K562 (cell line): ENCODE measurements at regions not wholly inside any gene's neighbourhood (a gene's known extent, or its start where the extent isn't known, plus 50 kb on each side); places are given as distances from the start of the nearest gene placed in this dataset.

Source experiments
- CAMTA2 ChIP-seq: fragments of 250-450 bp; sonication (Bioruptor Pico); conservative IDR thresholded peaks from 2 replicates; pipeline ENCODE4 v1.5.1; 2022
- CBFA2T3 ChIP-seq: fragments of 450-650 bp; IDR thresholded peaks from 2 replicates; pipeline ENCODE4 v1.6.1; 2017
- CXXC5 ChIP-seq: fragments of 250-450 bp; sonication (Bioruptor Pico); IDR thresholded peaks from 2 replicates; pipeline ENCODE4 v1.8.0; 2022; ENCODE audit warnings: inconsistent platforms, mild to moderate bottlenecking, moderate library complexity
- FOXK1 ChIP-seq: sonication (generic); formaldehyde crosslinking; IDR thresholded peaks from 2 replicates; pipeline ENCODE4 v1.8.0; 2022; ENCODE audit warnings: missing genetic modification reagents, mild to moderate bottlenecking, borderline replicate concordance
- JUND ChIP-seq, 2 experiments: IDR thresholded peaks; 2 replicates in 1 of 2; 3 replicates in 1 of 2; pipeline ENCODE4 v1.6.1; 2011; ENCODE audit warnings: borderline replicate concordance in 2 of 2, low read depth in 2 of 2, low read length in 2 of 2, improper control_type of control experiment in 1 of 2, missing biosample characterization in 1 of 2, missing genetic modification characterization in 1 of 2, missing genetic modification reagents in 1 of 2
- MAZ ChIP-seq, 2 experiments: fragments of 450-650 bp in 1 of 2; sonication (generic) in 1 of 2; formaldehyde crosslinking; IDR thresholded peaks in 1 of 2; conservative IDR thresholded peaks in 1 of 2; 2 replicates each; pipeline versions ENCODE4 v1.4.0 to v1.5.0; 2020; ENCODE audit warnings: mild to moderate bottlenecking in 1 of 2, missing genetic modification reagents in 1 of 2
- NFIX ChIP-seq: fragments of 250-450 bp; sonication (Bioruptor Pico); IDR thresholded peaks from 2 replicates; pipeline ENCODE4 v1.4.0; 2020; ENCODE audit warnings: low read depth, mild to moderate bottlenecking, moderate library complexity
- SP2 ChIP-seq: IDR thresholded peaks from 2 replicates; pipeline ENCODE4 v1.6.1; 2011; ENCODE audit warnings: mild to moderate bottlenecking, low read depth, low read length, moderate library complexity; ENCODE audit not compliant: poor library complexity, severe bottlenecking; ENCODE audit errors: extremely low read depth
- SUPT5H ChIP-seq: fragments of 450-650 bp; IDR thresholded peaks from 2 replicates; pipeline ENCODE4 v1.6.1; 2016
- TAL1 ChIP-seq: fragments of 450-650 bp; IDR thresholded peaks from 2 replicates; pipeline ENCODE4 v1.6.1; 2016; ENCODE audit warnings: mild to moderate bottlenecking
- TARDBP ChIP-seq: fragments of 450-650 bp; IDR thresholded peaks from 2 replicates; pipeline ENCODE4 v1.6.1; 2016
- TRIM24 ChIP-seq, 2 experiments: fragments of 450-650 bp; IDR thresholded peaks; 2 replicates each; pipeline ENCODE4 v1.6.1; 2016
- VEZF1 ChIP-seq: fragments of 200-800 bp; sonication (Bioruptor generic); IDR thresholded peaks from 2 replicates; pipeline ENCODE4 v1.6.1; 2017; ENCODE audit warnings: missing genetic modification characterization, missing compliant biosample characterization
- ZNF12 ChIP-seq: sonication (generic); formaldehyde crosslinking; IDR thresholded peaks from 2 replicates; pipeline ENCODE4 v1.4.0; 2020; ENCODE audit warnings: mild to moderate bottlenecking, missing genetic modification reagents

GRCh38 chr5:133744051-133744959, 132.0 kb upstream of the FSTL4 start (continued):
- TF ChIP-seq SP2 (no peak), SUPT5H (no peak), CBFA2T3 (0 out of 2 replicates have a peak, but pooled peaks have one; percentile 6), CXXC5 (CRISPR knock-in tag) (no peak), VEZF1 (CRISPR knock-in tag) (peak; percentile 19), MAZ (CRISPR knock-in tag; conservative IDR thresholded peaks at IDR 0.05 in 1 of 2, IDR thresholded peaks at IDR 0.05 in 1 of 2) (no peak), TAL1 (peak; percentile 6; the same call in 1 of the 2 replicates), CAMTA2 (CRISPR knock-in tag) (no peak), FOXK1 (CRISPR knock-in tag) (no peak), JUND (IDR thresholded peaks at IDR 0.05; ENCODE audit: borderline replicate concordance, low read depth, low read length) (no peak), JUND (tag; IDR thresholded peaks at IDR 0.05; ENCODE audit: borderline replicate concordance, low read depth, low read length) (no peak), TARDBP (no peak), NFIX (CRISPR knock-in tag) (no peak), TRIM24 (IDR thresholded peaks at IDR 0.05) (peak in 1 of 2 experiments; percentile 15; a peak in 1 of 4 replicates), ZNF12 (CRISPR knock-in tag) (no peak)
